HEK293T (cell line): ENCODE measurements at regions not wholly inside any gene's neighbourhood (a gene's known extent, or its start where the extent isn't known, plus 50 kb on each side); places are given as distances from the start of the nearest gene placed in this dataset.

ENCODE experiments used
- LEF1 ChIP-seq: fragments of 450-650 bp; IDR thresholded peaks from 2 replicates; pipeline ENCODE4 v1.6.1; 2017; ENCODE audit warnings: mild to moderate bottlenecking, borderline replicate concordance
- TF ChIP-seq, protein P1 (sequence below): fragments of 450-650 bp; IDR thresholded peaks from 2 replicates; pipeline ENCODE4 v1.6.1; 2016

GRCh38 chr15:25947323-25948314 lies 84.5 kb upstream of the ATP10A start:
- no peak for TF ChIP-seq LEF1
- TF ChIP-seq, protein P1, sequence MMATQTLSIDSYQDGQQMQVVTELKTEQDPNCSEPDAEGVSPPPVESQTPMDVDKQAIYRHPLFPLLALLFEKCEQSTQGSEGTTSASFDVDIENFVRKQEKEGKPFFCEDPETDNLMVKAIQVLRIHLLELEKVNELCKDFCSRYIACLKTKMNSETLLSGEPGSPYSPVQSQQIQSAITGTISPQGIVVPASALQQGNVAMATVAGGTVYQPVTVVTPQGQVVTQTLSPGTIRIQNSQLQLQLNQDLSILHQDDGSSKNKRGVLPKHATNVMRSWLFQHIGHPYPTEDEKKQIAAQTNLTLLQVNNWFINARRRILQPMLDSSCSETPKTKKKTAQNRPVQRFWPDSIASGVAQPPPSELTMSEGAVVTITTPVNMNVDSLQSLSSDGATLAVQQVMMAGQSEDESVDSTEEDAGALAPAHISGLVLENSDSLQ: no peak
